Fibroblast of lung (primary cell): ENCODE measurements at regions not wholly inside any gene's neighbourhood (a gene's known extent, or its start where the extent isn't known, plus 50 kb on each side); places are given as distances from the start of the nearest gene placed in this dataset.

ENCODE experiments used
- EZH2 ChIP-seq: IDR thresholded peaks from 2 replicates; pipeline ENCODE4 v1.5.1; 2012; ENCODE audit warnings: low read length, control low read depth, mild to moderate bottlenecking; ENCODE audit errors: missing control alignments
- TF ChIP-seq, protein P1 (sequence below), 2 donors: IDR thresholded peaks in 1 of 2; conservative IDR thresholded peaks in 1 of 2; 1 replicate in 1 of 2; 2 replicates in 1 of 2; pipeline ENCODE4 v1.5.1; 2011 to 2012; ENCODE audit warnings: low read length in 2 of 2, control low read depth in 1 of 2, inconsistent platforms in 1 of 2, low read depth in 1 of 2, mild to moderate bottlenecking in 1 of 2

DNA sequence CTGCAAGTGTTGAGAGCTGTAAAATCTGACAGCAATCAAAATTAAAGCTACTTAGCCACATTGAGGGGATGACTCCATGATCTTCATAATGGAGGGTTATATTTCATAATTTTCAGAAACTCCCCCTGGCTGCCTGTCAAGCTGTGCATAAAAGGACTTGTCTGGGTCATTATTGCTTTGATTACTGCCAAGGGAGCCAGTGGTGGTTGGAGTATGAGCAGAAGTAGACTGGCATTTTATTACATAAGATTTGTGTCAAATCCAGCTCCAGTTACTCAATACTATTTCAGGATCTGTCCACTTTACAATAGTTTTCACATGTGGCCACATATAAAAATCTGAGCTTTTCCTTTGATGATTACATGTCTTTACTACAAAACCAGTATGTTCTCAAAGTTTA lies 108.9 kb upstream of the SLC5A12 start:
- TF ChIP-seq EZH2, result no peak
- TF ChIP-seq, protein P1, sequence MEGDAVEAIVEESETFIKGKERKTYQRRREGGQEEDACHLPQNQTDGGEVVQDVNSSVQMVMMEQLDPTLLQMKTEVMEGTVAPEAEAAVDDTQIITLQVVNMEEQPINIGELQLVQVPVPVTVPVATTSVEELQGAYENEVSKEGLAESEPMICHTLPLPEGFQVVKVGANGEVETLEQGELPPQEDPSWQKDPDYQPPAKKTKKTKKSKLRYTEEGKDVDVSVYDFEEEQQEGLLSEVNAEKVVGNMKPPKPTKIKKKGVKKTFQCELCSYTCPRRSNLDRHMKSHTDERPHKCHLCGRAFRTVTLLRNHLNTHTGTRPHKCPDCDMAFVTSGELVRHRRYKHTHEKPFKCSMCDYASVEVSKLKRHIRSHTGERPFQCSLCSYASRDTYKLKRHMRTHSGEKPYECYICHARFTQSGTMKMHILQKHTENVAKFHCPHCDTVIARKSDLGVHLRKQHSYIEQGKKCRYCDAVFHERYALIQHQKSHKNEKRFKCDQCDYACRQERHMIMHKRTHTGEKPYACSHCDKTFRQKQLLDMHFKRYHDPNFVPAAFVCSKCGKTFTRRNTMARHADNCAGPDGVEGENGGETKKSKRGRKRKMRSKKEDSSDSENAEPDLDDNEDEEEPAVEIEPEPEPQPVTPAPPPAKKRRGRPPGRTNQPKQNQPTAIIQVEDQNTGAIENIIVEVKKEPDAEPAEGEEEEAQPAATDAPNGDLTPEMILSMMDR (conservative IDR thresholded peaks at IDR 0.05 in 1 of 2, IDR thresholded peaks at IDR 0.05 in 1 of 2; ENCODE audit: low read depth in 1 of 2, low read length in 2 of 2), result no peak
